ENCODE measurements at regions not wholly inside any gene's neighbourhood (a gene's known extent, or its start where the extent isn't known, plus 50 kb on each side); places are given as distances from the start of the nearest gene placed in this dataset.
"Not testable (repeated sequence)": the region's sequence is repeated elsewhere in the genome, so short reads cannot be mapped to it uniquely, and the experiment has no call there.

GRCh38 chr5:126028336-126028735 lies 394.9 kb upstream of the GRAMD2B start:
- no peak for DNase-seq
- WGBS, 2 donors (ENCODE audit: low coverage in 1 of 2), result 91 to 95% methylated on average over 2 of the region's 2 CpGs
- no peak overlapping the region for H3K27ac ChIP-seq
- intact Hi-C loops (cut with DNase I; ENCODE audit: low total_unique reads) (no loop called here), in situ Hi-C loops (cut with MboI; ENCODE audit: low pct_ligation_motif_present in 1 of 4, low pct_unique_long_range_greater_than_20kb in 1 of 4, low sequenced_read_pairs in 3 of 4) (no loop called here)
- no peaks in the 10 kb centered on the region for H3K36me3 ChIP-seq
- H3K27me3 ChIP-seq, result no peaks in the 10 kb centered on the region
- no peak overlapping the region for H3K4me3 ChIP-seq
- H3K9me3 ChIP-seq, result peaks cover 14 to 19% of the 10 kb centered on the region in 2 donors
- no peaks in the 10 kb centered on the region for H3K4me1 ChIP-seq
- TF ChIP-seq EP300 (IDR thresholded peaks at IDR 0.05; ENCODE audit: low read depth) (no peak), CTCF (IDR thresholded peaks at IDR 0.05) (no peak), POLR2AphosphoS5 (IDR thresholded peaks at IDR 0.05) (no peak), POLR2A (IDR thresholded peaks at IDR 0.05) (no peak)

GRCh38 chr5:126029282-126029681 lies 393.9 kb upstream of the GRAMD2B start:
- intact Hi-C loops (cut with DNase I; ENCODE audit: low total_unique reads), result not testable (repeated sequence)

GRCh38 chr5:126030698-126031097 lies 392.5 kb upstream of the GRAMD2B start:
- H3K36me3 ChIP-seq, result no peaks in the 10 kb centered on the region
- H3K9me3 ChIP-seq, result peaks cover 14 to 19% of the 10 kb centered on the region in 2 donors
- no peak for DNase-seq
- no peaks in the 10 kb centered on the region for H3K27me3 ChIP-seq
- no peak overlapping the region for H3K27ac ChIP-seq
- no peak overlapping the region for H3K4me3 ChIP-seq
- in situ Hi-C loops (cut with MboI; ENCODE audit: low pct_ligation_motif_present in 1 of 4, low pct_unique_long_range_greater_than_20kb in 1 of 4, low sequenced_read_pairs in 3 of 4), result no loop called here
- TF ChIP-seq POLR2A (IDR thresholded peaks at IDR 0.05) (no peak), EP300 (IDR thresholded peaks at IDR 0.05; ENCODE audit: low read depth) (no peak), POLR2AphosphoS5 (IDR thresholded peaks at IDR 0.05) (no peak), CTCF (IDR thresholded peaks at IDR 0.05) (no peak)
- intact Hi-C loops (cut with DNase I; ENCODE audit: low total_unique reads), result no loop called here
- WGBS, 2 donors (ENCODE audit: low coverage in 1 of 2), result 36 to 58% methylated on average over 3 of the region's 3 CpGs
- no peaks in the 10 kb centered on the region for H3K4me1 ChIP-seq

More at GRCh38 chr5:126029282-126029681, 393.9 kb upstream of the GRAMD2B start:
- H3K4me3 ChIP-seq; in situ Hi-C loops (cut with MboI; ENCODE audit: low pct_ligation_motif_present in 1 of 4, low pct_unique_long_range_greater_than_20kb in 1 of 4, low sequenced_read_pairs in 3 of 4); H3K36me3 ChIP-seq; DNase-seq; H3K27ac ChIP-seq; H3K4me1 ChIP-seq; H3K27me3 ChIP-seq: not testable (repeated sequence)
- peaks cover 14 to 19% of the 10 kb centered on the region in 2 donors for H3K9me3 ChIP-seq
- WGBS, 2 donors (ENCODE audit: low coverage in 1 of 2), result 80 to 89% methylated on average over 1 of the region's 1 CpG

- Histone ChIP-seq H3K4me3 (no peak overlapping the region), H3K9me3 (peaks cover 14 to 19% of the 10 kb centered on the region in 2 donors), H3K4me1 (no peaks in the 10 kb centered on the region), H3K36me3 (no peaks in the 10 kb centered on the region), H3K27me3 (no peaks in the 10 kb centered on the region), H3K27ac (no peak overlapping the region)
- no peak for TF ChIP-seq POLR2A (IDR thresholded peaks at IDR 0.05)
- no peak for TF ChIP-seq POLR2AphosphoS5 (IDR thresholded peaks at IDR 0.05)
- TF ChIP-seq CTCF (IDR thresholded peaks at IDR 0.05), result no peak
- 66 to 75% methylated on average over 5 to 7 of the region's 7 CpGs for WGBS, 2 donors (ENCODE audit: low coverage in 1 of 2)
- in situ Hi-C loops (cut with MboI; ENCODE audit: low pct_ligation_motif_present in 1 of 4, low pct_unique_long_range_greater_than_20kb in 1 of 4, low sequenced_read_pairs in 3 of 4), result no loop called here
- intact Hi-C loops (cut with DNase I; ENCODE audit: low total_unique reads), result no loop called here
- no peak for DNase-seq
Observed at GRCh38 chr5:126031989-126032716, 391.1 kb upstream of the GRAMD2B start.

GRCh38 chr5:126043688-126044087 lies 379.5 kb upstream of the GRAMD2B start:
- no peaks in the 10 kb centered on the region for H3K27me3 ChIP-seq
- intact Hi-C loops (cut with DNase I; ENCODE audit: low total_unique reads) (no loop called here), in situ Hi-C loops (cut with MboI; ENCODE audit: low pct_ligation_motif_present in 1 of 4, low pct_unique_long_range_greater_than_20kb in 1 of 4, low sequenced_read_pairs in 3 of 4) (no loop called here)
- TF ChIP-seq POLR2A (IDR thresholded peaks at IDR 0.05), result no peak
- no peak for TF ChIP-seq POLR2AphosphoS5 (IDR thresholded peaks at IDR 0.05)
- TF ChIP-seq EP300 (IDR thresholded peaks at IDR 0.05; ENCODE audit: low read depth), result no peak
- TF ChIP-seq CTCF (IDR thresholded peaks at IDR 0.05), result no peak
- WGBS, 2 donors (ENCODE audit: low coverage in 1 of 2), result 85% methylated on average over 5 of the region's 5 CpGs; no CpG with 5 or more reads in 1 of the 2 donors
- no peaks in the 10 kb centered on the region for H3K36me3 ChIP-seq
- no peaks in the 10 kb centered on the region for H3K9me3 ChIP-seq
- peaks cover 0 to 6% (median 0%) of the 10 kb centered on the region in 4 donors for H3K4me1 ChIP-seq
- H3K4me3 ChIP-seq, result no peak overlapping the region
- H3K27ac ChIP-seq, result no peak overlapping the region
- DNase-seq, result no peak
